GM19455 (cell line): ENCODE measurements at regions not wholly inside any gene's neighbourhood (a gene's known extent, or its start where the extent isn't known, plus 50 kb on each side); places are given as distances from the start of the nearest gene placed in this dataset.
A peak's percentile ranks its signal among the peaks of the same experiment; 100 is the strongest.
"Not testable (repeated sequence)": the region's sequence is repeated elsewhere in the genome, so short reads cannot be mapped to it uniquely, and the experiment has no call there.

ENCODE experiments used
- ATAC-seq: cut with Tn5 transposase; IDR thresholded peaks from one replicate; pipeline ENCODE4 v1.9.1; 2021; ENCODE audit not compliant: unreplicated experiment

- ATAC-seq: no peak
Observed at GRCh38 chr2:38148501-38148900, 72.5 kb upstream of the CYP1B1 start.

DNA sequence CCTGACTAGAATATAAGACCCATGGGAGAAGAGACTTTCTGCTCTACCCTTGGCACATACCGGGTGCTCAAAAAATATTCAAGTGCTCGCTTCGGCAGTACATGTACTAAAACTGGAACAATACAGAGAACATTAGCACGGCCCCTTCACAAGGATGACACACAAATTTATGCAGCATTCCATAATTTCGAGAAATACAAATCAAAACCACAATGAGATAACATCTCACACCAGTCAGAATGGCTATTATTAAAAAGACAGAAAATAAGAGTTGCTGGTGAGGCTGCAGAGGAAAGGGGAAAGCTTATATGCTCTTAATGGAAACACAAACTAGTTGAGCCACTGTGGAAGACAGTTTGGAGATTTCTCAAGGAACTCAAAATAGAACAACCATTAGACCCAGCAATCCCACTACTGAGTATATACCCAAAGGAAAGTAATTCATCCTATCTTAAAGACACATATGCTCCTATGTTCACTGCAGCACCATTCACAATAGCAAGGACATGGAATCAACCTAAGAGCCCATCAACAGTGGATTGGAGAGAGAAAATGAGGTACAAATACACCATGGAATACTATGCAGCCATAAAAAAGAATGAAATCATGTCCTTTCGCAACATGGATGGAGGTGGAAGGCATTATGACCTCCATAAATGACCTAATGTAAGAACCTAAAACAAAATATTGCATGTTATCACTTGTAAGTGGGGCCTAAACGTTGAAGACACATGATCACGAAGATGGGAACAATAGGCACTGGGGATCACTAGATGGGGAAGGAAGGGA lies 71.6 kb upstream of the CYP1B1 start:
- no peak for ATAC-seq

- peak; percentile 86 for ATAC-seq
Observed at GRCh38 chr2:38146907-38147307, 71.0 kb upstream of the CYP1B1 start.

DNA sequence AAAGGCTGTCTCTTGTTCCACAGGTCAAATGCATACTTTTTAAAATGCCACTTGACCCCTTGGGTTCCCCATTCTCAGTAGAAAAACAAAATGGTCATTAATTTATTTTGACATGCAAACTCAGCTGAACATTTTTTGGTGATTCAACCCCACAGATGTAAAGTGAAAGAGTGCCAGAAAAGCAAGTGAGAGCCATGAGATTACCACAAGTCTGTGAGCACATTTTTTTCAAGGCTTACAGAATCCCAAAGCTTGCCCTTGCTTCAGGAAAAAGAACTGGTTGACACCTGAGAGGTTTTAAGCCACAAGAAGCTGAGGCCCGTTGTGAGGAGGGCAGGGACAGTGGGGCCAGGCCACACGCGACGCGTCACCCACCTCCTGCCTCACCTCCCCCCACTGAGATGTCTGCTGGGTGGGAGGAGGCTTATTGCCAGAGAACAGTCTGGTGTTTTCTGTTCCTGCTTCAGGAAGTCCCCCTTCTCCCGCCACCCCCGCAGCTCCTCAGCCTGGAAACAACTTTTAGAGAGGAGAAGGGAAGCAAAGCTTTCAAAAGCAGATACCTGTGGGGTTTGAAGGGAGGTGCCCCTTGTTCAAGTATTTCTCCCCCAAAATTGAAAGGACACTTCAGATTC lies 70.4 kb upstream of the CYP1B1 start:
- peak; percentile 57 for ATAC-seq

DNA sequence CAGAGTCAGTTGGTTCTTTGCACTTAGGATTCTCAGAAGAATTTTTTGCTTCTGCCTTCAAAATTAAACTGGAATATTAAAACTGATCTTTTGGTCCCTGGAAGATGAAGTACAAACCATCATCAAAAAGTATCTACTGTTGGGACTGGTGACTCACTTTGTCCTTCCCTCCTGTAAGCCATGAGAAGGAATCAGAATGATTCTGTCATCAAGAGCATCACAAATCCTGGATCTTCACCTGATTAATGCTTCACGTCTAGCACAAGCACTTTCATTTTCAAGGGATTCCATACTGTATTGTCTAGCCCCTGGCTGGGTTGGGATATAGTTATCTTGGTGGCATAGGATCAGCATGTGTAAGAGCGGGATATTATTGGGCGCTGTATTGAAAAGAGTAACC lies 69.3 kb upstream of the CYP1B1 start:
- no peak for ATAC-seq

- ATAC-seq: no peak
Observed at GRCh38 chr2:38142627-38143026, 66.7 kb upstream of the CYP1B1 start.

DNA sequence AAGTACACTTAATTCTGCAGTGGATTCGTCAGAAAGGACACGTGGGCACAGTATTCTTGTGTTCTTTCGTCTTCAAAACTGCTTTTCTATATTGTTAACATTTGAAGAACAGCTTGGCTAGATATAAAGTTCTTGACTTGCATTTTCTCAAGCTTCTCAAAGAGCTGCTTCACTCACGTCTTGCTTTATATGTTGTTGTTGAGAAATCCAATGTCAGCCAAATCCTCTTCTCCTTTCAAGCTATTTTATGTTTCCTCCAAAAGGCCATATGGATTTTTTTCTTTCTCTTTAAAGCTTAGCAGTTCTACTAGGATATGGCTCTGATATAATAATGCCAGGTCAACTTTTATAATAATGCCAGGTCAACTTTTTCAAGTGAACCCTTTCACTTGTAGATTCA lies 65.5 kb upstream of the CYP1B1 start:
- ATAC-seq: no peak

DNA sequence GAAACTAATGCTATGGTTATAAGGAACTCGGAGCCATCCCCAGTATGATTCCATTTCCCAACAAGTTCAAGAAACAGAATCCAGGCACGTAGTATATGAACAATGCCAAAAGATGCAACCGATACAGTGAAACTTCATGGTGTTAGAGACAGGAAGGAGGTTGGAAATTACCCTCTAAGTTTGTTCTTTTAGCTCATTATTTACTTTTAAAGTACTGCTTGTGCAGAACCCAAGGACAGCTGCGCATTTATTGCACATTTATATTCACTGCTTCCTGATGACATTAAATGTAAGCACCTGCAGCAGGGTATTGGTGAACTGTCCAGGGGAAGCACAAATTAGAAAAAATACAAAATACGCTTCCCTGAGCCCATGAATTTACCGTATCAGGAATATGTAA lies 63.0 kb upstream of the CYP1B1 start:
- ATAC-seq: no peak

GRCh38 chr2:38138419-38138818 lies 62.5 kb upstream of the CYP1B1 start:
- no peak for ATAC-seq

GRCh38 chr2:38137958-38138357 lies 62.0 kb upstream of the CYP1B1 start:
- ATAC-seq: not testable (repeated sequence)

GRCh38 chr2:38131676-38132075 lies 55.7 kb upstream of the CYP1B1 start:
- ATAC-seq: no peak

DNA sequence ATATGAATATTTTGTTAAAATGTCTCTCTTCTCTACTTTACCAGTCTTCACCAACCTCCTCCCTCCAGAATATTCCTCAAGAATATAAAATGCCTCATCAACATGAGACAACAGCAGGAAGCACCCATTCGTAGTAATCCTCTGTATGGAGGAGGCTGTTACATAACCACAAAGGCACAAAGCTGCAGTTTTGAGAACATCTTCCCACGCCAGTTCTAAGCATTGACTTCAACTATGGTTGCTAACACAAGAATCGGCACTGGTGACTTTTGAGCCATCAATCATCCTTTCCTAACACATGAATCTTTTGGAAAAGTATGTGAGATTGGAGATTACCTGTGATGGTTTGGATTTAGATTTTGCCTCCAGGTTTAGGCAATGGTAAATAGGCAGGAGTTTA lies 54.9 kb upstream of the CYP1B1 start:
- ATAC-seq: no peak

DNA sequence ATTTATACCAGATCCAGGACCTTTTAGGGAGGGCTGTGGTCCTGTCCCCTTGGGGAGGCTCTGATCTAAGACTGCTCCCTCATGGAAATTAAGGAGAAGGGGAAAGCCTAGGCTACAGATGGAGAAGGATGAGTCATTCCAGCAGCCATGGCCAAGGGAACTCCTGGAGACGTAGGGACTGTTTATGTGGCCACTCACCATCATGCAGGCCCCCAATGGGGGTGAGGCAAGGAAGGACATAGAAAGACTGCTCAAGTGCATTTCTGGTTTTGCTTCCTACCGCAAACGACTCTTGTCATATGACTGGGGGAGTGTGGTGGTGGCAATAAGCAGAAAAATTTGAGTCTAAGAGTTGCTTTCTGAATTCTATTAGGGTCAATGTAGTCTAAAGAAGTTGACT lies 54.0 kb upstream of the CYP1B1 start:
- ATAC-seq: no peak

DNA sequence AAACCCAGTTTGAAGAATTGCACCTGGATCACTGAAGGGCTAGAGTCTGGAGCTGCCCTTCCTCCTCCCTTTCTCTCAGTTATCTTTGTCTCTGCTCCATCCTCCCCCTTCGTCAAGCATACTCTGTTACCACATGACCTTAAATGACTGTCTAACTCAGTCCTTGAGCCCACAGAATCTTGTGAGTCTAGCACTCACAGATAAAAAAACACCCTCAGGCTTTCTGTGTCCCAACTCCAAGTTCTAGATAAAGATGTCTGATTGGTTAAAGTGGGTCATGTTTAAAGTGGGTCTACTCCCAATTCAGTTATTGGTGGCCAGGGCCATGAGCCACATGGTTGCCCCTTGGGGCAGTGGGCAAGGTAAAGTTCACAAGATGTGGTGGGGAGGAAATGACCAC lies 53.5 kb upstream of the CYP1B1 start:
- no peak for ATAC-seq

DNA sequence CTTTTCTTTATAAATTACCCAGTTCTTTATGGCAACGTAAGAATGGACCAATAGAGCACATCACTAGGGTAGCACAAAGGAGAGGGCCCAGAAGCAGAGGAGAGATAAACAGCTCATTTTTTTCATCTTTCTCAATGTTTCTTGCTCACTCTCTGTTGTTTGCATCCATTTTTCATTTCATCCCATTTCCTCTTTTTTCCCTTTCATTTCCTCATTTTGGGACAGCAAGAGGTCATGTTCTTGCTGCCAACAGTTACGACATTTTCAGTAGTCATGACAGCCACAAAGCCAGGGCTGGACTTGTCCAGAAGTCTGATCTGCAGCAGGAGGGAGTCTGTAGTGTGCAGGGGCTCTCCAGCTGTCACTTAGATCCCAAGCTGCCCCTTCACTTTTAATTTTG lies 52.7 kb upstream of the CYP1B1 start:
- no peak for ATAC-seq

DNA sequence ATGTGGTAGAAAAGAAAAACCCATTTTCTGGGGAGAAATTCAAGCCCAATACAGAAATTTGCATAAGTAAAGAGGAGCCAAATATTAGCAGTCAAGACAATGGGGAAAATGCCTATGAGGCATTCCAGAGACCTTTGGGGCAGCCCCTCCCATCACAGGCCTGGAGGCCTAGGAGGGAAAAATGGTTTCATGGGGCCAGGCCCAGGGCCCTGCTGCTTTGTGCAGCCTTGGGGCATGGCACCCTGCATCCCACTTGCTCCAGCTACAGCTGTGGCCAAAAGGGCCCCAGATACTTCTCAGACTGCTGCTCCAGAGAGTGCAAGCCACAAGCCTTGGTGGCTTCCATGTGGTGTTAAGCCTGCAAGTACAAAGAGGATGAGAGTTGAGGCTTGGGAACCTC lies 51.3 kb upstream of the CYP1B1 start:
- ATAC-seq: no peak

GRCh38 chr2:38125842-38126241 lies 49.9 kb upstream of the CYP1B1 start:
- no peak for ATAC-seq
